Nucleus accumbens (tissue), 56 donors: ENCODE measurements at regions not wholly inside any gene's neighbourhood (a gene's known extent, or its start where the extent isn't known, plus 50 kb on each side); places are given as distances from the start of the nearest gene placed in this dataset.
"Not testable (repeated sequence)": the region's sequence is repeated elsewhere in the genome, so short reads cannot be mapped to it uniquely, and the experiment has no call there.

Experiments used
- DNase-seq, 56 donors: peaks; one replicate each; lab custom pipeline; 2025; lab: John Stamatoyannopoulos, UW

DNA sequence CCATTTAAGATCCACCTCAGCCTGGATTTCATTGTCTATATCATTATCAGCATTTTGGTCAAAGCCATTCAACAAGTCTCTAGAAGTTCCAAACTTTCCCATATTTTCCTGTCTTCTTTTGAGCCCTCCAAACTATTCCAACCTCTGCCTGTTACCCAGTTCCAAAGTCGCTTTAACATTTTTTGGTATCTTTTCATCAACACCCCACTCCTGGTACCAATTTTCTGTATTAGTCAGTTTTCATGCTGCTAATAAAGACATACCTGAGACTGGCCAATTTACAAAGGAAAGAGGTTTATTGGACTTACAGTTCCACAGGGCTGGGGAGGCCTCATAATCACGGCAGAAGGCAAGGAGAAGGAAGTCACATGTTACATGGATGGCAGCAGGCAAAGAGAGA lies 982.9 kb downstream of the TAF11L14 start:
- not testable (repeated sequence) for DNase-seq

- DNase-seq: no peak
Observed at GRCh38 chr5:18630458-18631045, 996.3 kb downstream of the TAF11L14 start.

DNA sequence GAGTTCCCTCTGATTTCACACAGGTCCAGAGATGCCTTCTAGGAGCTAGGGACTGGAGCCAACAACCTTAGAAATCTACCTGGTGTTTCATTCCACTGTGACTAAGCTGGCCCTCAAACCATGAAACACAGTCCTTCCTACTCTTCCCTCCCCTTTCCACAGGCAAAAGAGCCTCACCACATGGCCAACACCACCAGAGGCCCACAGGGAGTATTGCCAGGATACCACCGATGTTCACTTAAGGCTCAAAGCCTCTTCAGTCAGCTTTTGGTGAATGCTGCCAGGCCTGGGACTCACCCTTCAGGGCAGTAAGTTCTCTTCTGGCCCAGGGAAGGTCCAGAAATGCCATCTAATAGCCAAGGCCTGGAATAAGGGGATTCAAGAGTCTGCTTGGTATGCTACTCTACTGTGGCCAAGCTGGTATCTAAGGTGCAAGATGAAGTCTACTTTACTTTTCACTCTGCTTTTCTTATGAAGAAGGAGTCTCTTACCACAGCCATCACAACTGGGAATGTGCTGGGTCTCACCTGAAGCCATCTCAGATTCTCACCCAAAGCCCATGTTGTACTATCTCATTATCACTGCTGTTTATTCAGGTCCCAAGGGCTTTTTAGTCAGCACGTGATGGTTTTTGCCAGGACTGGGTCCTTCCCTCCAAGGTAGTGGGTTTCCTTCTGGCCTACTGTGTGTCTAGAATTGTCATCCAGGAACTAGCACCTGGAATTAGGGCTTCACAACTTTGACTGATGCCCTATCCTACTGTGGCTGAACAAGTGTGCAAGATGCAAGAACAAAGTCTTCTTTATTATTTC lies 1018.4 kb downstream of the TAF11L14 start:
- DNase-seq: no peak

- no peak for DNase-seq
Observed at GRCh38 chr5:18653216-18653752, 1019.0 kb downstream of the TAF11L14 start.

GRCh38 chr5:18660511-18660910 lies 1026.3 kb downstream of the TAF11L14 start:
- no peak for DNase-seq

GRCh38 chr5:18662231-18662630 lies 1028.0 kb downstream of the TAF11L14 start:
- no peak for DNase-seq

GRCh38 chr5:18674212-18674611 lies 1040.0 kb downstream of the TAF11L14 start:
- DNase-seq: not testable (repeated sequence)

- no peak for DNase-seq
Observed at GRCh38 chr5:18675041-18675440, 1040.8 kb downstream of the TAF11L14 start.

DNA sequence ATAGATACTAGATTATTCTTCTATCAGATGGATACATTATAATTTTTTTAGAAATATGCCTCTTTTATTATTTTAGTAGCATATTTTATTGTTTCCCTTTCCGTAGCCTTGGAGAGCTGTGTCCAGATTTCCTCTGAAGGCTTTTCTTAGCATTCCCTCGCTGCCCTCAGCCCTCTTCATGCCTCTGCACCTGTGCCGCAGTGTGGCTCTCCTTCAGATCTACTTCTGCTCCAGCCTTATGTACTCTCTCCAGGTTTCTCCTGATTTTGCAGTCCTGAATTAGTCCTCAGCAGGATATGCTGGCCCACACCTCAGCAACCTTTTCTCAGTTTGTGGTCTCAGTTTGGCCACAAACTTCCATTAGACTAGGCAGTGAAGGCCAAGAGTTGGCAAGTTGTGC lies 1052.0 kb downstream of the TAF11L14 start:
- no peak for DNase-seq

- DNase-seq: no peak
Observed at GRCh38 chr5:18687429-18687828, 1053.2 kb downstream of the TAF11L14 start.

- no peak for DNase-seq
Observed at GRCh38 chr5:18699681-18700080, 1065.4 kb downstream of the TAF11L14 start.

DNA sequence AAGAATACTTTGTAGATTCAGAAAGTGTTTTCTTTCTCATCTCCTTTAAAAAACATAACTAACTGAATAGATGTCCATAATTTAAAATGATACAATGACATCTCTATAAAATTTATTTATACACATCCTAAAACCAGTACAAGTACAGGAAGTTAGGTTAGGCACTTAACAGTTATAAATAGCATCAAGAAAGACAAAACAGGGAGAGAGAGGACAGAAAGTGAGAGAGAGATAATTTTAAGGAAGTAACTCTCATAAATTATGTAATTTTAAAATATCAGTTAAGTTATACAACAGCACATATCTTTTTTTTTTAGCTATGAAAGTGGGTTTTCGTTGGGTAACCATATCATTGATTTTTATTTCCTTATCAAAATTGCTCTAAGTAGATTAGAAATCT lies 1068.6 kb downstream of the TAF11L14 start:
- no peak for DNase-seq

GRCh38 chr5:18712936-18713485 lies 1078.8 kb downstream of the TAF11L14 start:
- no peak for DNase-seq

DNA sequence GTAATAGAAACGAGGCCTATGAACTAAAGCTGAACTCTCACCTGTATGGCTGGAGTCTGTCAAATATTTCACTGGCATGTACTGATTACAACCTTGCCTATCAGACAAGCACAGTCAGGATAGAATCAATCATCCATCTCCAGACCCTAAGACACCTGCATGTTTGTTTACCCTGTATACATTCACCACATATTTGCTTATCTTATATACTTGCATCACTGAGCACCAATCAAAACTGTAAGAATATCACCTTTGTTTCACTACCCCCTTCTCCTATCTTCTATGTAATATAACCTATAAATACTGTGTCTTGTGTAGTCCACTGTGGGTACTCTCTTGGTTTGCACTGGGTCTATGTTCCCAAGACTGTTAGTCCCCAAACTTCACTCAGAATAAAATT lies 1085.7 kb downstream of the TAF11L14 start:
- DNase-seq: no peak

GRCh38 chr5:18732556-18733479 lies 1098.6 kb downstream of the TAF11L14 start:
- no peak for DNase-seq

DNA sequence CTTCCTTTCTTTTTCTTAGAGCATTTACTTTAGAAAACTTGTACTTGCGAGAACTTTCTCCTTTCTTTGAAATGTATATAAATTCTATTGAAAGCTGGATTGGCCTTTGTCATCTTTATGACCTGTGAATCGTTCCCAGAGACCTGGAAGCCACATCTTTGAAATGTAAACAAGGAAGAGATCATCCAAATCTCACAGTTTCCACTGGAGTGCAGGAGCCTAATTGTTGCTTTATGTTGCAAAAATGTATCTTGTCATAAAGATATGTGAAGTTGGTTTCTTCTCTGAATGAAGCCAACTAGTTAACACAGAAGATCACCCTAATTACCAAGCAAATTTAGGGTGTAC lies 1101.8 kb downstream of the TAF11L14 start:
- no peak for DNase-seq

DNA sequence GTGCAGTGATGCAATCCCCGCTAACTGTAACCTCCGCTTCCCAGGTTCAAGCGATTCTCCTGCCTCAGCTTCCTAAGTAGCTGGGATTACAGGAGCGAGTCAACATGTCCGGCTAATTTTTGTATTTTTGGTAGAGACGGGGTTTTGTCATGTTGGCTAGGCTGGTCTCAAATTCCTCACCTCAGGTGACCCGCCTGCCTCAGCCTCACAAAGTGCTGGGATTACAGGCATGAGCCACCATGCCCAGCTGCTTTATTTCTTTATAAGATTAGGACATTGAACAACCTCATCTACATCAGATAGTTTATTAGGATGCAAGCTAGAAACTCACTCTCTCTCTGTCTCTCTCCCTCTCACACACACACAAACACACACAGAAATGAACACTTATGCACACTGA lies 1102.5 kb downstream of the TAF11L14 start:
- not testable (repeated sequence) for DNase-seq

DNA sequence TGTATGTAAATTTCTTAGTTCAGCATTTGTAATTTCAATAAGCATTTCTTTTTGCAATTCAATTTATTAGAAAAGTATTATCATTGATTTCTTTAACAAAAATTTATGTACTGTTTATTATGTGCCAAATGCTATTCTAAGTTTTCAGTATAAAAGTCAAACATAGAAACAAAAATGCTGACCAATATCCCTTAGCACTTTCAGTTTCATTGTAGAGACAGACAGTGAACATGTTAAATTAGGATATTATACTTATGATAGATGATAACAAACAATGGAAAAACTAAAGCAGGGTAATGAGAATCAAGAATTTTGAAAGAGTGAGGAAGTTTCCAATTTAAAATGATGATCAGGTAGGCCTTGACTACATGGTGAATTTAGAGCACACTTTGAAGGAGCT lies 1106.0 kb downstream of the TAF11L14 start:
- no peak for DNase-seq

DNA sequence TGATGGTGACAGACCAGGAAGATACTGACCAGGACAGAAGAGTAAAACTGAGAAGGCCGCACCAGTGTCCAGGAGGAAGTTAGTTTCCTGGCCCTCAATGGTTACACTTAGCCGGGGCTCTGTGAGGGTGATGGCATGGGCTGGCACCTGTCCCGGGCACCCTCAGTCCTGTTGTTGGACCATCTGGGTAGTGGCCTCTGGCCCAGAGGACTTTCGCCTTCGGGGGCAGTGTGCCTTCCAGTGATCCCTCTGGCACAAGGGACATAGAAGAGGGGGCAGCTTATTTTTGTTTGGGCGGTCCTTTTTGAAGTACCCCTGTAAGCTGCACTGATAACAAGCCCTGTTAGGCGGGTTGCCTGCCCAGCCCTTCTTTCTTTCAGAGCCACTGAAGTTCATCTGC lies 1108.6 kb downstream of the TAF11L14 start:
- DNase-seq: no peak

- no peak for DNase-seq
Observed at GRCh38 chr5:18744441-18744840, 1110.2 kb downstream of the TAF11L14 start.
